Adrenal gland (tissue), 5 donors: ENCODE measurements at regions not wholly inside any gene's neighbourhood (a gene's known extent, or its start where the extent isn't known, plus 50 kb on each side); places are given as distances from the start of the nearest gene placed in this dataset.

Source experiments
- CTCF ChIP-seq, 6 experiments: fragments of 450-650 bp in 4 of 6; fragments of 200-600 bp in 2 of 6; sonication (generic) in 1 of 6; IDR thresholded peaks; 1 replicate in 5 of 6; 2 replicates in 1 of 6; pipeline versions ENCODE4 v1.5.1 to v1.8.0; 2016 to 2021; ENCODE audit warnings: antibody characterized with exemption in 6 of 6, mild to moderate bottlenecking in 2 of 6, moderate library complexity in 1 of 6
- POLR2A ChIP-seq, 2 donors: fragments of 450-650 bp; IDR thresholded peaks; one replicate each; pipeline ENCODE4 v1.6.1; 2017; ENCODE audit warnings: antibody characterized with exemption in 2 of 2, mild to moderate bottlenecking in 2 of 2, moderate library complexity in 1 of 2
- donor health status: DM: no; HTN: no; CAD: no.

- TF ChIP-seq POLR2A (IDR thresholded peaks at IDR 0.05): no peak
- TF ChIP-seq CTCF (IDR thresholded peaks at IDR 0.05): no peak
Observed at GRCh38 chr21:16108561-16109075, 378.8 kb downstream of the USP25 start.
